Neural crest cell (in vitro differentiated cells): ENCODE measurements at regions not wholly inside any gene's neighbourhood (a gene's known extent, or its start where the extent isn't known, plus 50 kb on each side); places are given as distances from the start of the nearest gene placed in this dataset.

Experiments
- DNase-seq: peaks from one replicate; pipeline ENCODE4 v3.0.0; 2021; ENCODE audit warnings: low read depth, mixed read lengths, low spot score
- H3K27ac Mint-ChIP-seq: one replicate; pipeline ENCODE4 v1.8.0; 2021; ENCODE audit warnings: mild to moderate bottlenecking, mixed read lengths; ENCODE audit not compliant: unreplicated experiment
- H3K27me3 Mint-ChIP-seq: 2 replicates; pipeline ENCODE4 v1.8.0; 2021; ENCODE audit warnings: low read depth, mild to moderate bottlenecking, mixed read lengths
- H3K36me3 Mint-ChIP-seq: 2 replicates; pipeline ENCODE4 v1.8.0; 2021; ENCODE audit warnings: low read depth, mild to moderate bottlenecking, mixed read lengths
- H3K4me1 Mint-ChIP-seq: 2 replicates; pipeline ENCODE4 v1.8.0; 2021; ENCODE audit warnings: mixed read lengths
- H3K4me3 Mint-ChIP-seq: one replicate; pipeline ENCODE4 v1.8.0; 2021; ENCODE audit warnings: mild to moderate bottlenecking, mixed read lengths
- H3K9me3 Mint-ChIP-seq: 2 replicates; pipeline ENCODE4 v1.8.0; 2021; ENCODE audit warnings: mixed read lengths
- TF ChIP-seq, protein P1 (sequence below): fragments of 200-600 bp; sonication (generic); conservative IDR thresholded peaks from 2 replicates; pipeline ENCODE4 v1.5.0; 2021; ENCODE audit warnings: antibody characterized with exemption, mild to moderate bottlenecking

DNA sequence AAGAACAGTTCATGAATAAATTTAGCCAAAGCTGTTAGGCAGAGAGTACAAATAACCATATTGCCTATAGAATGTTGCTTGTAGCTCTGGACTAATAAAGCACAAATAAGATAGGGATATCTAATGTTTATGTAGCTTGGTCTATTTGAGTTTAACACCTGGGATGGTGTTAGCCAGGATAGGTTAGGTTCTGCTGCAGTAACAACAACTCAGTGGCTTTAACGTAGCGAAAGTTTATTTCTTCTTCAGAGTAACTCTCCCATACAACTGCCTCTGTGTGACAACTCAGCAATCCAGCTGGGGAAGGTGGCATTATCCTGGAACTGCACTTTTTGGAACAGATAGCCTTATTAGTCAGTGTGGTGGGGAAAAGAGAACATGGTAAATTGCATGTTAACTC, 52.2 kb upstream of the STEAP4 start:
- no peaks in the 10 kb centered on the region for H3K27me3 Mint-ChIP-seq
- no peaks in the 10 kb centered on the region for H3K36me3 Mint-ChIP-seq
- peaks cover 5% of the 10 kb centered on the region for H3K4me1 Mint-ChIP-seq
- no peaks in the 10 kb centered on the region for H3K9me3 Mint-ChIP-seq
- no peak overlapping the region for H3K27ac Mint-ChIP-seq
- TF ChIP-seq, protein P1, sequence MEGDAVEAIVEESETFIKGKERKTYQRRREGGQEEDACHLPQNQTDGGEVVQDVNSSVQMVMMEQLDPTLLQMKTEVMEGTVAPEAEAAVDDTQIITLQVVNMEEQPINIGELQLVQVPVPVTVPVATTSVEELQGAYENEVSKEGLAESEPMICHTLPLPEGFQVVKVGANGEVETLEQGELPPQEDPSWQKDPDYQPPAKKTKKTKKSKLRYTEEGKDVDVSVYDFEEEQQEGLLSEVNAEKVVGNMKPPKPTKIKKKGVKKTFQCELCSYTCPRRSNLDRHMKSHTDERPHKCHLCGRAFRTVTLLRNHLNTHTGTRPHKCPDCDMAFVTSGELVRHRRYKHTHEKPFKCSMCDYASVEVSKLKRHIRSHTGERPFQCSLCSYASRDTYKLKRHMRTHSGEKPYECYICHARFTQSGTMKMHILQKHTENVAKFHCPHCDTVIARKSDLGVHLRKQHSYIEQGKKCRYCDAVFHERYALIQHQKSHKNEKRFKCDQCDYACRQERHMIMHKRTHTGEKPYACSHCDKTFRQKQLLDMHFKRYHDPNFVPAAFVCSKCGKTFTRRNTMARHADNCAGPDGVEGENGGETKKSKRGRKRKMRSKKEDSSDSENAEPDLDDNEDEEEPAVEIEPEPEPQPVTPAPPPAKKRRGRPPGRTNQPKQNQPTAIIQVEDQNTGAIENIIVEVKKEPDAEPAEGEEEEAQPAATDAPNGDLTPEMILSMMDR: no peak
- H3K4me3 Mint-ChIP-seq: no peak overlapping the region
- no peak for DNase-seq

DNA sequence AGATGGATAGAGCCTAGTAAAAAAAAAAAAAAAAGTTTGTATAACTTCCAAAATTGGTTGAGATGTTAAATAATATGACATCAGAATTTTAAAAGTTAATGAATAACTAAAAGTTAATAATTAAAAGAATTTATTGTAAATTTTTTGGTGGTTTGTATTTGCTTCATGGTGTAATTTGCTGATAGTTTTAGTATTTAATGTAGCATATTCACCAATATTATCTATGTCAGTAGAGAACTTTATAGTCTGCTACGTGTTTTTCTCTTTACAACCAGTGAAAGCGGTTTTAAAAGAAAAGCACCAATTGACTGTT, 51.8 kb upstream of the STEAP4 start:
- TF ChIP-seq, protein P1: no peak
- peaks cover 4% of the 10 kb centered on the region for H3K4me1 Mint-ChIP-seq
- no peak overlapping the region for H3K27ac Mint-ChIP-seq
- H3K9me3 Mint-ChIP-seq: no peaks in the 10 kb centered on the region
- no peaks in the 10 kb centered on the region for H3K36me3 Mint-ChIP-seq
- H3K4me3 Mint-ChIP-seq: no peak overlapping the region
- no peaks in the 10 kb centered on the region for H3K27me3 Mint-ChIP-seq
- no peak for DNase-seq

DNA sequence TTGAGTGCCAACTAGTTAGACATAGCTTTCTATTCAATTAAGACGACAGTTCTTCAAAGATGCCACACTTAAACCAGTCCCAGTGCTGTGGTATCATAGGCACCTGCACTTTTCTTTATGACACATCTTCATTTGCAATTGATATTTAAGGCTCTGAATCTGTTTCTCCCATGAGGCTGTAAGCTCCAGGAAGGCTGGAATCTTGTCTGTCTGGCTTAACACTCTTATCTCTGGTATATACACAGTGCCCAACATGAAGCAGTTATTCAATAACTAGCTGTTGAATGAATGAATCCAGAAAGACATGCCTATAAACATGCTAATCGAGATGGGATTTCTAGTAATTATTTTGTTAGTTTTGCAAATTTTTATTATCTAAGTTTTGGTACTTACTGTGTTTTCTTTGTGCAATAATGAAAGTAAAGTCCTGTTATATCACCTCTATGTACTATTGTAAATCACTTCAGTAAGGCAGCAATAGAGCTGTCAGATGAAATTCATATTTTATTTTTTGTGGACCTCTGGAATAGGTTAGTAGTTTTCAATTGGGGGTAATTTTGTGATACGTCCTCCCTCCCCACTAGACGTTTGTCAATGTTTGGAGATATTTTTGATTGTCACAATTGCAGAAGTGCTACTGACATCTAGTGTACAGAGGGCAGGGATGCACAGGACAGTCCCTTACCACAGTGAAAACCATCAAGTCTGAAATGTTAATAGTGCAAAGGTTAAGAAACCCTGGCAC, 51.3 kb upstream of the STEAP4 start:
- H3K36me3 Mint-ChIP-seq: no peaks in the 10 kb centered on the region
- no peaks in the 10 kb centered on the region for H3K9me3 Mint-ChIP-seq
- DNase-seq: no peak
- no peak overlapping the region for H3K4me3 Mint-ChIP-seq
- H3K4me1 Mint-ChIP-seq: no peaks in the 10 kb centered on the region
- H3K27ac Mint-ChIP-seq: no peak overlapping the region
- no peaks in the 10 kb centered on the region for H3K27me3 Mint-ChIP-seq
- TF ChIP-seq, protein P1: peak; percentile 54

DNA sequence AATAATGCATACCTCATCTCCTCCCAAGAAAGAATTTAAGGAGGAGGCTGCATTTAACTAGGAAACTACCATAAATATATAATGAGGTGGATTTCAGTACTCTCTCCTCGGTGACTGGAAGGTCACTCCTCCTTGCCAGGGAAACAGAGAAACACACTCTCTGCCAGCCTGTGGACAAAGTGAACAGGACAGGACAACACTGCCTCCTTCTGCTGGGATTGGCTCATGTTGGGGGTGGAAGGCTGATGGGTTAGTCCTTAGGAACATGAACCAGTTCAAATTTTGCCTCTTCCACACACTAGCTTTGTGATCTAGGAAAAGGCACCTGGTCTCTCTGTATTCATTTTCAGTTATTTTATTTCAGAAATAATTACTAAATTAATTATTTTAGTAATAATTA, 50.6 kb upstream of the STEAP4 start:
- no peaks in the 10 kb centered on the region for H3K27me3 Mint-ChIP-seq
- H3K4me1 Mint-ChIP-seq: no peaks in the 10 kb centered on the region
- no peaks in the 10 kb centered on the region for H3K36me3 Mint-ChIP-seq
- TF ChIP-seq, protein P1: no peak
- H3K27ac Mint-ChIP-seq: no peak overlapping the region
- H3K9me3 Mint-ChIP-seq: no peaks in the 10 kb centered on the region
- H3K4me3 Mint-ChIP-seq: no peak overlapping the region
- DNase-seq: no peak
